T47D (cell line): ENCODE measurements at regions not wholly inside any gene's neighbourhood (a gene's known extent, or its start where the extent isn't known, plus 50 kb on each side); places are given as distances from the start of the nearest gene placed in this dataset.

Experiments
- DNase-seq, 2 experiments: peaks; one replicate each; pipeline versions ENCODE4 v3.0.0 to v3.0.0-alpha.2; 2011 to 2012; ENCODE audit warnings: low read depth in 1 of 2, low spot score in 1 of 2
- JUND ChIP-seq: IDR thresholded peaks from 2 replicates; pipeline ENCODE4 v1.6.1; 2012; ENCODE audit warnings: low read depth
- in situ Hi-C: cut with HindIII; loops from 2 replicates; pipeline ENCODE4 v1.10.0; 2016; ENCODE audit warnings: low sequenced_read_pairs, low pct_unique_long_range_greater_than_20kb

- no peak for TF ChIP-seq JUND
- in situ Hi-C loops: no loop called here
- DNase-seq: no peak
These were observed 447.0 kb upstream of the SMIM21 start for GRCh38 chr18:75874401-75875089.

DNA sequence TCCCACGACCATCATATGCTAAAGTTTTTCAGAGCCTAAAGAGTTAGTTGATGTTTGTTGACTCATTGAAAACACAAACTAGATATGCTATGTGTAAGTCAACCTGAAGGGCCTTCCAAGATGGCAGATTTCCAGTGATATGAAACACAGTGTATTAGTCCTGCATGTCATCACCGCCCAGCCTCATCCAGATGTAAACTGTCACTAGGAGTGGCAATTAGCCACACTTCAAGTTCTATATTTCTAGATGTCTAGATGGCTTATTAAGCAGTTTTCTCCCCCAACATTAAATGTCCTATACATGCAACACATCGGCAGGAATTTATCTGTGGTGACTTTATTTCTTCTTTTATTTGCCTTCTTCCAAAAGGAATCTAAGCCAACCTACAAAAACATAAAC is 444.1 kb upstream of the SMIM21 start:
- in situ Hi-C loops: no loop called here
- no peak for TF ChIP-seq JUND

DNA sequence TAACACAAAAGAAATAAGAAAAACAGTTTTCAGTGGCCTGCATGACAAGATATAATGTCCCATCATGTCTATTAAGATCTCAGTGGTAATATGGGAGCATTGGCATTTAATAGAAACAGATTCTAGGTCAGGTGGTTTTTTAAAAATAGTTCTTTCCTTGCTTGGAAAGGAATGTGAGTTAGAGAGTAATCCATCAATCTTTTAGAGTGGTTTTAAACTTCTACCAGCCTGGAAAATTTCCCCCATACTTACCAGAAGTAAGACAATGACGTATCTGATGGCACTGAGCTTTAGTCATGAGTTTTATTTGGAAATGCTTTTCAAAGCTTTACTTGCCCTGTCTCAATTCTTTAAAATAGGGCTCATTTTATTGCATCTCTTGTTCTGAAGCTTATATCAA is 441.7 kb upstream of the SMIM21 start:
- no peak for DNase-seq
- TF ChIP-seq JUND: no peak
- in situ Hi-C loops: no loop called here

More for the DNA sequence above, 444.1 kb upstream of the SMIM21 start:
- no peak for DNase-seq

DNA sequence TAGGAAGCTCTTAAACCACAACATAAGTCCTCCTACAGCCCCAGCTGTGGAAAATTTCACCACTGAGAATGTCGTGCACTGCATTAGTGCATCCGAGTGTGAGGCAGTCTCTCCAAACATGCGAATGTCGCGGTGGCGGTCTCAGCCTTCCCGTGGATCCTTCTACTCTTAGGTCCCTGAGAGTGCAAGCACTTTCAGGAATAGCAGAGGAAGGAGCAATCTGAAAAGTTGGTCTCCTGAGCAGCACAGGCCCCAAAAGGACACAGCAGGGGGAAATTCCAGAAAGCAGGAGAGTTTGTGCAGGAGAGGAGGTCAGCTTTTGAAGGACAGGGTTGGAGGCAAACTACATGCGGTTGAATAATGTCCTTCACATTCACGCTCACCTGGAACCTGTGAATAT is 440.5 kb upstream of the SMIM21 start:
- no peak for DNase-seq
- no peak for TF ChIP-seq JUND
- in situ Hi-C loops: no loop called here

GRCh38 chr18:75865639-75866038 is 438.1 kb upstream of the SMIM21 start:
- in situ Hi-C loops: no loop called here
- TF ChIP-seq JUND: no peak
- DNase-seq: no peak

DNA sequence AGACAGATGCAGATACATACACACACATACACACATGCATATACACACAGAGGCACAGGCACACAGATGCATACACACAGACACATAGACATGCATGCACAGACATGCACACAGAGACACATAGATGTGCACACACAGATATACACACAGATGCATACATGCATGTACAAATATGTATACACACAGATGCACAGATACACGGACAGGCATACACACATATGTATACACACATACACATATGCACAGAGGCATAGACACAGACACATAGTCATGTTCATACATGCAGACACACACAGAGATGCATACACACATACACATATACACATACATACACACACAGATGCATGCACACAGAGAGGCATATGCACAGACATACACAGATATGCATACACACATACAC is 437.3 kb upstream of the SMIM21 start:
- in situ Hi-C loops: no loop called here
- DNase-seq: no peak
- TF ChIP-seq JUND: no peak

GRCh38 chr18:75863696-75864095 is 436.2 kb upstream of the SMIM21 start:
- in situ Hi-C loops: no loop called here
- no peak for TF ChIP-seq JUND
- DNase-seq: no peak

GRCh38 chr18:75862458-75862857 is 435.0 kb upstream of the SMIM21 start:
- in situ Hi-C loops: no loop called here
- DNase-seq: no peak
- TF ChIP-seq JUND: no peak

- in situ Hi-C loops: no loop called here
- DNase-seq: no peak
- no peak for TF ChIP-seq JUND
These were observed 432.7 kb upstream of the SMIM21 start for GRCh38 chr18:75860166-75860565.

DNA sequence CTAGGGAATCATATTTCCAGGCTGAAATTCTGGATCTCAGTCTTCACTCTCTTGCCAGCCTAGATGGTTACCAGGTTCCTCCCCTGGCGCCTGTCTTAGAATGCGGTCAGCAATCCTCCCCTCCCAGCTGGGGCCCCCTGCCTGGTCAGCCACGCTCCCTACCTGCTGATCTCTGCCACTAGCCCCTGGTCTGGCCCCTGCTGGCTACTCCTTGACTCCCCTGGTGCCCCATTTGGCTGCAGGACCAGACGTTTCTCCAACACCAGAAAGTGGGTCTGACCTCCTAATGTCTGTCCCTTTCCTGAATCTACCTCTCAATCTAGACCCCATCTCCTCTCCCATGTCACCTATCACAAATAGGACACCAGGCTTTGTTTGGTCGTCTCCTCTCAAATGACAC is 432.0 kb upstream of the SMIM21 start:
- no peak for TF ChIP-seq JUND
- in situ Hi-C loops: no loop called here
- no peak for DNase-seq

- DNase-seq: no peak
- no peak for TF ChIP-seq JUND
- in situ Hi-C loops: no loop called here
These were observed 431.3 kb upstream of the SMIM21 start for GRCh38 chr18:75858754-75859153.

DNA sequence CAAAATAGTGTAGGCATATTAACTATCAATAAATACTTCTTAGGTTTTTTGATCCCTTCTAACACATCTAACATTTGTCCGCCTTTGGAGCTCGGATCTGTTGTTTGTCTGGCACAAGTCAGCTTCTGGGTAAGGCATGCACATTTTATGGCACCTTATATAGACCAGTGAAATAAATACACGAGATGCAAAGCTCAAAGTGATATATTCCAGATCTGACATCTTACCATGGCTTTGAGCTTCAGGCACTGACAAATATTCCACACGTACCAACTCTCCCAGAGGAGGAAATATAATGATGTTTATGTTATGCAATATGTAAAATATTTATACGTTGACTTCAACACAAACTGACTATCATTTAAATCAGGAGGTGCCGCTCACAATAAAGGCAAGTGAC is 430.1 kb upstream of the SMIM21 start:
- TF ChIP-seq JUND: no peak
- DNase-seq: no peak
- in situ Hi-C loops: no loop called here

- in situ Hi-C loops: no loop called here
- no peak for DNase-seq
- TF ChIP-seq JUND: no peak
These were observed 427.3 kb upstream of the SMIM21 start for GRCh38 chr18:75854808-75855207.

DNA sequence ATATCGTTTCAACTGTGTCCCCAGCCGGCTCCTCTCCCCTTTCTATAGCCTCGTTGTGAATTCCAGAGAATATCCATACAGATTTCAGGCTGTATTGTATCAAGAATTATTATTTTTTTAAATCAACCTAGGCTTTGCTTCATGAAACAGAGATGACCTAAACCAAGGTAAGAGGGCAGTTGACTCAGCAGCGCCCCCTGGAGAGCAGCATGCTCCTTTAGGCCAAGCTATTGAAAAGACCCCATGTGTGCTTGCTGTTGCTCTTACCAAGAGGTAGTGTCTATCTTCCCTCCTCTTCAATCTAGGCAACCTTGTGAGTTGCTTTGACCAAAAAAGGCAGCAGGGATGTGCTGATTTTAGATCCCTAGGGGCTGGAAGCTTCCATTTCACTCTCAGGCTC is 426.7 kb upstream of the SMIM21 start:
- no peak for TF ChIP-seq JUND
- in situ Hi-C loops: no loop called here
- peak in 1 of 2 experiments; percentile 7 for DNase-seq
